ENCODE measurements at regions not wholly inside any gene's neighbourhood (a gene's known extent, or its start where the extent isn't known, plus 50 kb on each side); places are given as distances from the start of the nearest gene placed in this dataset.

DNA sequence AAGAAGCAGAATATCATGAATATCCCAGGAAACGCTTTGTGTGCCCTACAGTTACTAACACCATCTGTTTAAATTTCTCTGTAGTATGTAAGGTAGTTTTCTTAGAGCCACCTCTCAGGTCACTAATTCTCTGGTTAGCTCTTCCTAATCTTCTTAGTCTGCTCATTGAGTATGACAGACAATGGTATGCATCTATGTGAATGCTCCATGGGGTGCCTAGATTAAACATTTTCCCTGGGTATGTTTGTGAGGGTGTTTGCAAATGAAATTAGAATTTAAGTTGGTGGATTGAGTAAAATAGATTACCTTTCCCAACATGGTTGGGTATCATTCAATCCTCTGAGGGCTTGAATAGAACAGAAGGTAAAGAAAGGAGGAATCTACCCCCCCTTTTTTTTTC lies 233.0 kb downstream of the PCDH18 start:
- CTCF ChIA-PET: no interaction called here

DNA sequence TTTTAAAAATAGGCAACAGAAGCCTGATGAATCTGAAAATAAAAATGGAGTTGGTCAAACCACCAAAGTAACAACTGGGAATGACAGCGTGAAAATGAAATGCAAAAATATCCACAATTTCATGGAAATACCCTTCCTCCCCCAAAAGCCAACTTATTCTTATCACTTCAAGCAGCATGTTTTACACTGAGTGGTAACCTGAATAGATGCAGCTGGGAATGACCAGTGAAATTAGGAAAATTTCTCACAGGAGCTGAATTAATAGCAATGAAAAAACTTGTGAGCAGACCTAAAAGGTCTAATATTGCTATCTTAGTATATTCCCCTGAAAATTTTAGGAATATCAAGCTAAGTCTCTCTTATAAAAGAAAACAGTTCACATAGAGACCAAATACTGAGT lies 239.0 kb downstream of the PCDH18 start:
- no peak for FAIRE-seq
- no peak overlapping the region for H3K27ac ChIP-seq
- TF ChIP-seq EHF (CRISPR knock-in tag; IDR thresholded peaks at IDR 0.05): no peak
- no peak for TF ChIP-seq ELK1 (IDR thresholded peaks at IDR 0.05; ENCODE audit: low read depth, low read length)
- no peak for TF ChIP-seq RARB (CRISPR knock-in tag; IDR thresholded peaks at IDR 0.05)
- no peak for TF ChIP-seq TFCP2L1 (CRISPR knock-in tag; IDR thresholded peaks at IDR 0.05)
- no peak for TF ChIP-seq HOXA7 (CRISPR knock-in tag; IDR thresholded peaks at IDR 0.05)
- no peak for TF ChIP-seq CHD2 (IDR thresholded peaks at IDR 0.05; ENCODE audit: low read length, partially characterized antibody)
- TF ChIP-seq RCOR1 (IDR thresholded peaks at IDR 0.05; ENCODE audit: low read depth, low read length): no peak
- TF ChIP-seq NR3C1 (IDR thresholded peaks at IDR 0.05): no peak
- no peak for TF ChIP-seq POLR2AphosphoS2 (conservative IDR thresholded peaks at IDR 0.05; ENCODE audit: low read length)
- TF ChIP-seq EP300 (IDR thresholded peaks at IDR 0.05): no peak
- no peak for TF ChIP-seq FOSB (CRISPR knock-in tag; IDR thresholded peaks at IDR 0.05)
- no peak for TF ChIP-seq SMC3 (IDR thresholded peaks at IDR 0.05)
- no peak for TF ChIP-seq ZSCAN20 (CRISPR knock-in tag; IDR thresholded peaks at IDR 0.05)
- TF ChIP-seq FOXS1 (CRISPR knock-in tag; IDR thresholded peaks at IDR 0.05): no peak
- no peak for TF ChIP-seq KDM5A (IDR thresholded peaks at IDR 0.05)
- TF ChIP-seq POLR2A (IDR thresholded peaks at IDR 0.05; ENCODE audit: low read length): no peak
- TF ChIP-seq ZNF302 (CRISPR knock-in tag; IDR thresholded peaks at IDR 0.05): no peak
- TF ChIP-seq RNF2 (IDR thresholded peaks at IDR 0.05; ENCODE audit: borderline replicate concordance, low read depth): no peak
- TF ChIP-seq NFE2L2 (conservative IDR thresholded peaks at IDR 0.05; ENCODE audit: low read length): no peak
- no peak for TF ChIP-seq REST (IDR thresholded peaks at IDR 0.05)
- WGBS (ENCODE audit: missing lambda C conversion rate): 26% methylated on average over 1 of the region's 1 CpG
- H3K4me1 ChIP-seq: no peaks in the 10 kb centered on the region
- ChIA-PET CTCF (no interaction called here), POLR2A (no interaction called here)
- H3K4me3 ChIP-seq: no peak overlapping the region
- DNase-seq (ENCODE audit: low read depth in 1 of 2, low spot score in 1 of 2): no peak
- ATAC-seq: no peak
- H3K4me2 ChIP-seq: no peak overlapping the region
- H3K9me3 ChIP-seq: no peaks in the 10 kb centered on the region

More for the DNA sequence above, 233.0 kb downstream of the PCDH18 start:
- Histone ChIP-seq H3K4me3 (no peak overlapping the region), H3K9me3 (no peaks in the 10 kb centered on the region), H3K4me1 (no peaks in the 10 kb centered on the region), H3K27ac (no peak overlapping the region), H3K4me2 (no peak overlapping the region)
- 42% methylated on average over 1 of the region's 1 CpG for WGBS (ENCODE audit: missing lambda C conversion rate)
- POLR2A ChIA-PET: no interaction called here
- FAIRE-seq (no peak), DNase-seq (ENCODE audit: low read depth in 1 of 2, low spot score in 1 of 2) (no peak), ATAC-seq (no peak)
- TF ChIP-seq ELK1 (IDR thresholded peaks at IDR 0.05; ENCODE audit: low read depth, low read length): no peak
- no peak for TF ChIP-seq HES2 (IDR thresholded peaks at IDR 0.05)
- no peak for TF ChIP-seq SMC3 (IDR thresholded peaks at IDR 0.05)
- TF ChIP-seq EP300 (IDR thresholded peaks at IDR 0.05): no peak
- no peak for TF ChIP-seq TP53 (CRISPR knock-in tag; IDR thresholded peaks at IDR 0.05)
- TF ChIP-seq ZSCAN20 (CRISPR knock-in tag; IDR thresholded peaks at IDR 0.05): no peak
- TF ChIP-seq CBX8 (IDR thresholded peaks at IDR 0.05): no peak
- TF ChIP-seq, protein P1, sequence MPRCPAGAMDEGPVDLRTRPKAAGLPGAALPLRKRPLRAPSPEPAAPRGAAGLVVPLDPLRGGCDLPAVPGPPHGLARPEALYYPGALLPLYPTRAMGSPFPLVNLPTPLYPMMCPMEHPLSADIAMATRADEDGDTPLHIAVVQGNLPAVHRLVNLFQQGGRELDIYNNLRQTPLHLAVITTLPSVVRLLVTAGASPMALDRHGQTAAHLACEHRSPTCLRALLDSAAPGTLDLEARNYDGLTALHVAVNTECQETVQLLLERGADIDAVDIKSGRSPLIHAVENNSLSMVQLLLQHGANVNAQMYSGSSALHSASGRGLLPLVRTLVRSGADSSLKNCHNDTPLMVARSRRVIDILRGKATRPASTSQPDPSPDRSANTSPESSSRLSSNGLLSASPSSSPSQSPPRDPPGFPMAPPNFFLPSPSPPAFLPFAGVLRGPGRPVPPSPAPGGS (IDR thresholded peaks at IDR 0.05): no peak
- no peak for TF ChIP-seq FOXS1 (CRISPR knock-in tag; IDR thresholded peaks at IDR 0.05)
- TF ChIP-seq JUNB (IDR thresholded peaks at IDR 0.05): no peak
- TF ChIP-seq FOSB (CRISPR knock-in tag; IDR thresholded peaks at IDR 0.05): no peak

Measured in A549 (cell line).